SHP77 (cell line): ENCODE measurements at regions not wholly inside any gene's neighbourhood (a gene's known extent, or its start where the extent isn't known, plus 50 kb on each side); places are given as distances from the start of the nearest gene placed in this dataset.
A peak's percentile ranks its signal among the peaks of the same experiment; 100 is the strongest.
"Not testable (repeated sequence)": the region's sequence is repeated elsewhere in the genome, so short reads cannot be mapped to it uniquely, and the experiment has no call there.

Experiments
- DNase-seq, 2 experiments: peaks; one replicate each; lab custom pipeline; 2025; lab: John Stamatoyannopoulos, UW

DNA sequence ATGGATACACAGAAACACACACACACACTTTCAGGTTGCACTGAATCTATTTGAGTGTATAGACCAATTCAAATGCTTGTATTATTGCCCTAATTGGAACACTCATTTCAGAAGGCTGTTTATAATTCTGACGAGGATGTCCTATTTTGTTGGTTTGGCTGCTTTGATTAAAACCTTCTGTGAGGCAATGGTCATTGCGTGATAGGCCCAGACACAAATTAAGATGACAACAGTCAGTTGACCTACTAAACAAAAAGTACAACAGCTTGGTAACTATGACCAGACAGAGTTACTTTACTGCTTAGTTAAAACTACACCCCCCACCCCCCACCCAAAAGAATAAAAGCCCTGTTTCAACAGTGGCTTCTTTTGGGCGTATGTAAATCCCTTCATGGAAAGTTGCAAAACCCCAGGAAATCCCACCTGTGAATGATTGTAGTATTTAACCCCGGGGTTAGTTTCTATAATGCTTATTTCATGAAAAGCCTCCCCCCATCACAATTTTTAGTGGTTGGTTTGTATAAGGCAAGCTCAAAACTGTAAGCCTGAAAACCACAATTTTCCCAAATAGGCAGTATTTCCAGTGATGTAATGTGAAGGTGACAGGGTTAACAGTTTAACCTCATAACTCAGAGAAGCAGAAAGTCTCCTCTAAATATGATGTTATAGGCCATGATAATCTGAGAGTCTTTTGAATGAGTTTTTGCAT, 340.8 kb downstream of the FGF10 start:
- no peak for DNase-seq

DNA sequence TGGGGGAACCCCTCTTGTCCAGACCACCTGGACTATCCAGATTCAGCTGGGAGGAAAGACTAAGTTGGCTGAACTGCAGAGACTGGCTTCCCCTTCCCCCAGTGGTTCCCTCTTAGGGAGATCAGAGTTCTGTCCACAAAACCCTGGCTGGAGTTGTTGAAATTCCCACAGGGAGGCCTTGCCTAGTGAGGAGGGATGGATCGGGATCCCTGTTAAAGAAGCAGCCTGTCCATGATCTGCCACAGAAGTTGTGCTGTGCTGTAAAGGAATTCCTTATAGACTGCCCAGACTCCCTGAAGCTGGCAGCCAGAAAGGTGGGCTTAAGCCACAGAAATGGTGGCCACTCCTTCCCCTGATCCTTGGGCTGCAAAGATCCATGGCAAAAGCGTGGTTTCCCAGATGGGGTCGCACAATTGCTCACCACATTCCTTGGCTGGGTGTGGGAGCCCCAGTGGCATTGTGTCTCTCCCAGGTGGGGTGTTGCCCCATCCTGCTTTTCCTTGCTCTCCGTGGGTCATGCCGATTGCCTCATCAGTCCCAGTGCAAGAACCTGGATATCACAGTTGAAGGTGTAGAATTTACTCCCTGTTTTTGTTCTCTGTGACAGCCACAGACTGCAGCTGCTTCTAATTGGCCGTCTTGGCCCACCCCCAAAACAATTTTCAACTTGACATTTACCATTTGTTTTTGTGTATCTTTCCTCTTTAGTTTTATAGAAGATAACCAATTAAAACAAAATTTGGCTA, 342.4 kb downstream of the FGF10 start:
- DNase-seq, result no peak

DNA sequence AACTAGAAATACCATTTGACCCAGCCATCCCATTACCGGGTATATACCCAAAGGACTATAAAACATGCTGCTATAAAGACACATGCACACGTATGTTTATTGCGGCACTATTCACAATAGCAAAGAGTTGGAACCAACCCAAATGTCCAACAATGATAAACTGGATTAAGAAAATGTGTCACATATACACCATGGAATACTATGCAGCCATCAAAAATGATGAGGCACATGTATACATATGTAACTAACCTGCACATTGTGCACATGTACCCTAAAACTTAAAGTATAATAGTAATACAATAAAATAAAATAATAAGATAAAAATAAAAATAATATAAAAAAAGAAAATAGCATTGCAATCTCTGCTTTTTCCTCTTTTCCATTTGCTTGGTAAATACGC, 344.7 kb downstream of the FGF10 start:
- DNase-seq, result not testable (repeated sequence)

DNA sequence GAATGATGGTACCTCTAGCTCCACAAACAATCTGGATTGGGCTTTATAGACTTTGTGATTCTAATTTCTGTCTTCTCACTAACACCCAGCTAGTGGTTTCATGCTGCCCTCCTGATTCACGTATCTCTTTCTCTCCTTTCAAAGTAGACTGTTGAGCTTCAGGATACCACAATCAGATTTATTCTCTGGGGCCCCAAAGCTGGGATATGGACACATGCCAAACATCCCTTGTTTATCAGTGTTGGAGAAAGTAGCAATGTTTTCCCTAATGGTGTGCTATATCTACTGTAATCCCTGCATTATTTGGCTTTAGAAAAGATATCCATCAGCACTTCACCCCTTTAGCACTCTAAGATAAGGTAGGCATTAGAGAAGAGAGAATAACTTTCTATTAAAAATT, 361.0 kb downstream of the FGF10 start:
- no peak for DNase-seq

DNA sequence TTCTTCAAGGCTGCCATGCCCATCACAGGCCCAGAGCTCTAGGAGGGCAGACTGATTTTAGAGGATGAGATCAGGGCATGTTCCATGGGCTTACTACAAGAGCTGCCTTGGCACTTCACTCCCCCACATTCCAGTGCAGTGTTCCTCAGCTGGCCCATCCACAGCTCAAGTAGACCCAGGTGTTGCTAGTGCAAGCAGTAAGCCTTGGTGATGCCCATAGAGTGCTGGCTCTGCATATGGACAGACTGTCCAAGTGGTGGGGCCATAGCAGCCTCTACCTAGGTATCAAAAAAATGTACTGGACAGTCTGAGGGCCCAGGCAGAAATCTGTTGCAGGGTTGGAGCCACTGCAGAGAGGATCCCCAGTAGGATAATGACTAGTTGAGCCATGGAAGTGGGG, 366.6 kb downstream of the FGF10 start:
- no peak for DNase-seq

DNA sequence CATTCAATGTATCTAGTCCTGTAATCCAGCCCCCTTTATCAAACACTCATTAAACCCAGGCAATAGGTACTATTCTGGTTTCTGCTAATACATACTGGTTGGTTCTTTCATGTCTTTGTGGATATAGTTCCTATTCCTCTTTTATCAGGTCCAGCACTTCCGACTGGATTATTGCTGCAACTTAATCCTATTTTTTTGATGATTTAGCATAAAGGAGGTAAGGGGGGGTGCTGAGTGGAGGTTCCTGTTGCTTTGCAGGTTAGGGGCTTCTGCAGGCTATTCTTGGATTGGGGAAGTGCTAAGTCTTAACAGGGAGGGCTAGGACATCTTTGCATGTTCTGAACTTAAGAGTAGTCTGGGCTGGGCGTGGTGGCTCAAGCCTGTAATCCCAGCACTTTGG, 377.7 kb downstream of the FGF10 start:
- DNase-seq, result no peak

DNA sequence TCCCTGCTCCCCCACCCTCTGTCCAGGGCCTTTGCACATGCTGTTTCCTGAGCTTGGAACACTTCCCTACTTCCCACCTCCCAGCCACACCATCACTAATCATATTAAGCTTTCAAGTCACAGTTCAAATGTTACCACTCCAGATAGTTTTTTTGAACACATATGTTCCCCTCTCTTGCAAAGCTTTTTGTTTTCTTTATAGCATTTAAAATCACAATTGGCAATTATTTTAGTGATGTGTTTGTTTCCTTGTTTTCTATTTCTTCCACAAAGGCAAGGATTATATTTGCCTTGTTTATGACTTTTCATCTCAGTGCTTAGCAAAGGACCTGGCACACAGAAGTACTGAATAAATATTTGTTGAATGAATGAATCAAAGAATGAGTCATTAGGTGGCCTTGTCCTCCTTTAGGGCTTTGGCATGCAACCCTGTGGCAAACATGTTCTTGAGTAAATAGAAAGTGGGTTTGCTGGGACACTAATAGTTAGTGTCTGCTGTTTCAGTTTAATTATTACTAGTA, 386.8 kb downstream of the FGF10 start:
- peak; percentile 79 to 82 for DNase-seq

DNA sequence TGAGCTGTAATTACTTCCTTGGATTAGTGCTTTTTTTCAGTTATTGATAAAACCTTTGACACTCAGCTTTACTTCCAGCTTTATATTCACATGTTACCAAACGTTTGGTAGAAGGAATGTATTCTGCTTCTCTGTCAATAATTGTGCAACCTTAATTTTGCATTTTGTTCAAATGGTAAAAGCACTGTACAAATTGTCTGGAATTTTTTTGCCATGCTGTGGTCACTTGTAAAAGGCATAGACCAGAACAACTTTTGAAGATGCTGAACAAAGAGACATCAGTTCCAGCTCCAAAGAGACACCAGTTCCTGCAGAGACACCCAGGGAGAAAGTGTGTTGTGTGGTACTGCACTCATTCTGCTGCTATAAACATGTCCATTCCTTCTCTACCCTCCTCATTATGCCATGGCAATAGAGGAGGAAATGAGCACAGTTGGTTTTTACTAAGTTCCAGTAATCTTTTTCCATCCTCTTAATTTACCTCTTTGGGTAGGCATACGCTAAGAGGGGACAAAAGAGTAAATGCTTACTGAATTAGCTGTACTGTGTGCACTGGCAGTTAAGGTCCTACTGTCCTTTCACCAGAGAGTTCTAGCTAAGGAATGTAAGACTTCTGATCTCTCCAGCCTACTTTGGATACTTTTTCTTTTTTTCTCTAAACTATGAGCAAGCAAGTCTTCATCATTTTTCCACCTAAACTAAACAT, 387.4 kb downstream of the FGF10 start:
- DNase-seq, result no peak

DNA sequence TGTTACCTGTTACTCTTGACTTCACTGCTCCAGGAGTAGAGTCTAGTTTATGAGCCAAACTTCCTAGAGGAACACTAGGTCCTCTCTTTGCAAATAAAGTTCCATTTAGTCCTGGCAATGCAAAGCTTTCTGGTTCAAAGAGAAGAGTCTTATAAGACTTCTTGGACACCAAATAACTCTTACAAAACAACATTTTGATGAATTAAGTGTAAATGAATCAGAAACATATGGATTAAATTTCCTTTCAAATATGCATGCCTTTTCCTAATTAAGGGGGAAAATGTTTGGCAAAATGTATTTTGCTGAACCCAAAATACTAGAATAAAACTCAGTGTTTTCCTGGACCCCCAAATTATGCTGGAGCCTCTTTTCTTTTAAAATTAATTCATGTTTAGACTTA, 388.0 kb downstream of the FGF10 start:
- DNase-seq, result no peak

DNA sequence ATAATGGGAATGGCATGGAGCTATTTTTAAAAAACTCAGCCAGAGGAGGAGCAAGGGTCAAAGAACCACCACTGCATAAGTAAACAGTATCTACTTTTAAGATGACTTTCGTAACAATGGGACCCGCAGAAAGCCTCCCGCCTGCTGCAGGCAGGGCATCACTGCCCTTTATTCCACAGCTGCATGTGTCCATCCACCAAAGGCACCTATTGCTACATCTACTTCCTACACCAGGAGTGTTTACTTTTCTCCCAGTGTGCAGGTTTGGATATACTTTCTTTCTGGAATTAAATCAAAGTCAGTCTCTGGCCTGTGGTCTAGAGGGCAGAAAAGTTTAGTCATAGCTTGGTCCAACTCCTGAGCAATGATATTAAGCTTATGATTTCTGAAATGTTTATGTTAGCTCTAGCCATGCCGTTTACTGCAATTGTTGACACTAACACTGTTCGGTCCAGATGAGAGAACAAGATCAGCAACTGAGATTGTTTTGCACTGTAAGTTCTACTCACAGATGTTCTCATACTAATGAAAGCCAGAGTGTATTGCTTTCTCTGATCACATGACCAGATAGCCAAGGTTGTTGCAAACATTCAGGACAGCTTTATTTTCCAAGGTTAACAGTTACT, 391.5 kb downstream of the FGF10 start:
- DNase-seq, result peak in 1 of 2 experiments; percentile 7

DNA sequence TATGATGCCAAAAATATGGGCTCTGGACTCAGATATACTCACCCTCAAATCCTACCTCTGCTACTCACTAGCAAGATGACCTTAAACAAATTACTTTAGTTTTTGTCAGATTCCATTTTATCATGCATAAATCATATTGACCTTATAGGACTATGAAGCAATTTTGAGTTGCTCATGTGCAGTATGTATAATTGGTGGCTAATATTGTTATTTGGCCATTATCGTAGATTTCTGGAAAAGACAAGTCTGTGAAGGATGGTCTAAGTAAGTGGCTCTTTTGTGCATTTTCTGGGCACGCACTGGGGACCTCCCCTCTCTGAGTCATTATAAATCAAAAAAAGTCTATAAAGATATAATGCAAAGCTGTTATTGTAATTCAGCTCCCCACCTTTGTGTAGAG, 393.0 kb downstream of the FGF10 start:
- DNase-seq, result no peak

DNA sequence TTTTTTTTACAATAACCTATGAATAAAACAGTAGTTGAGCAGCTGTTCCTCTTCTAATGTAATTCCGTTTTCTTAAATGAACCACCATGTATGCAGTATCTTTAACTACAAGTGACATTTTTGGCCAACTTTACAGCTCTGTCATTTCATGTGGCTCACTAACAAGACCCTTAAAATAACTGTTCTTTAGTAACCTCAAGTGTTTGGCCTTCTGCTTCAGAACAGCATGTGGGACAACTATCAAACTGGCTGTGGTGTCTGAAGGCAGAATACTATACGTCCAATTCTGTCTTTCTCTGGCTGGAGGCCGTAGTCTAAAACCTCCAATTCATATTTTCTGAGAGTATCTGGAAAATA, 391.4 kb downstream of the NNT start:
- no peak for DNase-seq

DNA sequence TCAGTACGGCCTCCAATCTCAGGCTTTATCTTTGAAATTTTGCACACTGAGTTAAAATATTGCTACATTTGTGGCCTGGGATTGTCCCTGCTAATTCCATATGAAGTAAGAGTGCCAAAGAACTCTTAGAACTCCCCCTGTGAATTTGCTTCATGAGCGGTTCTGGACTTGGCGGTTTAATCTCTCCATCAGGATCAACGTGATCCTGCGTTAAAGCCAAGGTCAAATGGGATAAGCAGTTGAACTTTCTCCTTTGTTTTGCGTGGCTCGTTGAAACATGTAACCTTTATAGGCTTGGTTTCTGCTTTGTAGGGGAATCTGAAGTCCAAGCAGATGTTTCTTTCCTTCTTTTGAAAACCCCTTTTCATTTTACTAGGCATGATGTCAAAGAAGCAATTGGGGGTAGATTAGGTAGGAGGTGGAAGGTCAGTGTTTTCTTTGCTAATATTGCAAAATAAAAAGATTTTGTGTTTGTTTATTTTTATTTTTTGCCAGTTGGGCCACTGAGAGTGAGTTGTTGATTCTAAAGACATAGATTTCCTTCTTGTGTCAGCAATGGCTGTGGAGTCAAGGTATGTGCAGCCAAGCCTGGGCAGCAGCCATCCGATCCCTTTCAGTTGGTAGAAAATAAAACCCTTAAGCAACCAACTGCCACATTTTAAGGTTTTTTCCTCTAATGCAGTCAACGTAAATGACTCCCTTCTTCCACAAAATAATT, 390.8 kb downstream of the NNT start:
- DNase-seq, result no peak

DNA sequence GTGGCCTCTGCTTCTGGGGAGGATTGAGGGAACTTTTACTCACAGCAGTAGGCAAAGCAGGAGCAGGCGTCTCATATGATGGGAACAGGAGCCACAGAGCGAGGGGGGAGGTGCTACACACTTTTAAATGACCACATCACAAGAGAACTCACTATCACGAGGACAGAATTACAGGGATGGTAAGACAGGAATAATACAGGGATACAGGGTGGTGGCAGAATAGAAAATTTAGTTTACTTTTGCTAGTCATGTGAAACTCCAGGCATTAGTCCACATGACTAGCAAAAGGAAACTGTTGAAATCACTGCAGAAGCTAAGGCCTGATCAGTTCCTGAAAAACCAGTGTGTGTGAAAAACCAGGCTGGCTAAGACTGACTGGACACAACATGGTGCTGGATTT, 382.4 kb downstream of the NNT start:
- DNase-seq, result no peak

DNA sequence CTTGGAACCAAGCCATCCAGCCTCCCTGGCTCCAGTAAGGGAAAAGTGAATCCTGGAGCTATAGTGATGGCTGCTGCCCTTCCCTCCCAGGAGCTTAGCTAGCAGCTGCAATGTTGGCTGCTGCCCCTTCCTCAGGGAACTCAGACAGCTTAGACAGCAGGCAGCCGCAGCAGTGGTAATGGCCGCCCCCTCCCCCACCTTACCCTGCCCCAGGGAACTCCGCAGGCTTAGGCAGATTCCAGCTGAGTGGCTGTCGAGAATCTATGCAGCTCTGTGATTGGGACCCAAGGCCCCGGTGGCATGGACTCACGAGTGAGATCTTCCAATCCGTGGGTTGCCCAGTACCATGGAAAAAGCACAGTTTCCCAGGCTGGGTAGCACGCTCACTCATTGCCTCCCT, 378.6 kb downstream of the NNT start:
- no peak for DNase-seq

DNA sequence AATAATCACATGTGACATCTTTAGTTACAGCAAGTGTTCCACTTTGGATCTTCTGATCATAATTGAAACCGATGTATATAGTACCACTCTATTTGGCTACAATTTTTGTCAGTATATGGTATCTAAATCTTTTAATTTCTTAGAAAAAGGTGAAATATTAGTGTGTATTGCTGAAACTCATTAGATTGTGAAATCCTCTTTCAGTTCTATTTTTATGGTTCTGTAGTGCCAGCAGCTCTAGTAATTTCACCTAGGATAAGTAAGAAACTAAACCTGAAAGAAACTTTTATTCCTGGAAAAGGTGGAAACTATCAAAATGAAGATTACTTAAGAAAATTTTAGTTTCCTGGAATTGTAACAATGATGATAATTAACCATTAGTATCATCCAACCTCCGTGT, 370.9 kb downstream of the NNT start:
- DNase-seq, result no peak

DNA sequence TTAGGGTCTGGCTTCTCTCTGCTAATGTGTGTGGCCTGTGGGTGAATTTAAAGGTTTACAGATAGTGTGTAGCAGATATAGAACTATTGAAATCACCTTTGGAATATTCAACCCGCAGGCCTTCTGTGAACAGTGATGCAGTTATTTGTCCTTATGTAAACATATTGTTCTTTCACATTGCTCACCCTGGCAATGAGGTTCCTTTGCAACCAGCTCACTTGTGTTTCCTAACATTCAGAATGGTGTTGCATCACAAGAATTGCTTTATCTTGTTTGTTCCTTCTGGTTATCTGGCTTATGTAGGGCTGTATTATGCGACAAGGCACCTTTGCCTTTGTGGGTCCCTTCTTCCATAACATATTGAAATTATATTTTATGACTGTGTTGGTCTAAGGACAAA, 370.3 kb downstream of the NNT start:
- no peak for DNase-seq

DNA sequence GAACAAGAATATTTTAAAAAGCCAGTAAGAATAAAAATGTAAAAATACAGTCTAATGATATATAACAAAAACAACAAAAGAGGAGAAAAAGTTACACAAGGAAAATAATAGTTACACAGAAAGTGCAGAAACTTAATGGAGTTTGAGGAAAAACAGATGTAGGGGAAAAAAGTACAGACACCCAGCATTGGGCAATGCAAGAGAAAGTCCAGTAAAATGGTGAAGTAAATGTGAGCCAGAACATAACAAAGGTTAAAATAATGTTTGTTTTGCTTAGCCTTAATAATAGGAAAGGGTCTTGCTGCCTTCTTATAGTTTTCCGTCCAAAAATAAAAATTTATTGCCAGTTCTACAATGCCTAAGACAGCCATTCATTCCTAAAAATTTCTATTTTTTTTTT, 364.2 kb downstream of the NNT start:
- DNase-seq, result no peak

DNA sequence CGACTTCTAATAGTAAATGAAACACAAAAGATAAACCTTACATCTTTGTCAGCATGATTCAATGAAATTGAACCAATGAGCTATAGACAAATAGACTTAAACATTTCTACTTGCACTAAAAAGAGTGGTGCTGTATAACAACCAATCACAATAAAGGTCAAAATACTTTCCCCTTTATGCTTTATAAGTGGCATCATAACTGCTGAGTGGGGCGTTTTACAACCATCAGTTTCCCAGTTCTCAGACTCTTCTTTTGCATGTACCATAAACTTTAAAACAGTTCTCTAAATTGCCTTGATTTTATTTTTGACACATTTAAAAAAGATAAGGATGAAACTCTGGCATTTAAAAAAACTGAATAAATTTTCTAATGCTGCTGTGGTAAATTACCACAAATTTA, 356.2 kb downstream of the NNT start:
- no peak for DNase-seq

DNA sequence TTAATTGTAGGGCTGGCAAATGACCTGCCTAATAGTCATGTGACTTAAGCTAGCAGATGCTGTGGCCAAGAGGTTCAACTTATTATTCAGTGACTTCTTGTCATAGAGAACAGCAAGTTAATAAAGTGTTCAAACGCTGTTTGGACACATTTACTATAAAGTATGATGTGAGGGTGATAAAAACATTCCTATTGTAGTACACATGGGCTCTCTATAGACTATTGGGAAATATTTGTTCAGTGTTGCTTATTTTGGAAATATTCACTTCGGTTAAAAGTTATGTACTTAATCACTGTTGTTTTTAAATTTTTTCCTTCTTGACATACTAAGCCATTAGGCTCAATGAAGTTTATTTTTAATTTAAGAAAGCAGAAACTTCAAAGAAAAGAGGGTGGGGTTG, 345.0 kb downstream of the NNT start:
- DNase-seq, result no peak

DNA sequence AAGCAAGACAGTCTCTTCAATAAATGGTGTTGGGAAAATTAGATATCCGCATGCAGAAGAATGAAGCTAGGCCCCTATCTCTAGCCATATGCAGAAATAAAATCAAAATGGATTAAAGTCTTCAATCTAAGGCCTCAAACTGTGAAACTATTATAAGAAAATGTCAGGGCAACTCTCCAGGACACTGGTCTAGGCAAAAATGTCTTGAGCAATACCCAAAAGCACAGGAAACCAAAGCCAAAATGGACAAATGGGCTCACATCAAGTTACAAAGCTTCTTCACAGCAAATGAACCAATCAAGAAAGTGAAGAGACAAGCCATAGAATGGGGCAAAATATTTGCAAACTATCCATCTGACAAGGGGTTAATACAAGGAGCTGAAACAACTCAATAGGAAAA, 338.8 kb downstream of the NNT start:
- no peak for DNase-seq

DNA sequence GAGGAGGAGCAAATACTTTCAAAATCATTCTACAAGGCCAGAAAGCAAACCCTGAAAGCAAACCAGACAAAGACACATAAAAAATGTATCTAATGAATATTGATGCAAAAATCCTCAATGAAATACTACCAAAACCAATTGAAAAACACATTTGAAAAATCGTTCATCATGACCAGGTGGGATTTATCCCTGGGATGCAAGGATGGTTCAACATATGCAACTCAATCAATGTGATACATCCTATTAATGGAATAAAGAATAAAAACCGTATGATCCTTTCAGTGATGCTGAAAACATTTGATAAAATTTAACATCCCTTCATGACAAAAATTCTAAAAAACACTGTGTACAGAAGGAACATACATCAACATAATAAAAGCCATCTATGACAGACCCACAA, 337.6 kb downstream of the NNT start:
- DNase-seq, result no peak
